NCI-H774 (cell line): ENCODE measurements at regions not wholly inside any gene's neighbourhood (a gene's known extent, or its start where the extent isn't known, plus 50 kb on each side); places are given as distances from the start of the nearest gene placed in this dataset.
"Not testable (repeated sequence)": the region's sequence is repeated elsewhere in the genome, so short reads cannot be mapped to it uniquely, and the experiment has no call there.

Experiments used
- DNase-seq: peaks from one replicate; lab custom pipeline; 2025; lab: John Stamatoyannopoulos, UW

DNA sequence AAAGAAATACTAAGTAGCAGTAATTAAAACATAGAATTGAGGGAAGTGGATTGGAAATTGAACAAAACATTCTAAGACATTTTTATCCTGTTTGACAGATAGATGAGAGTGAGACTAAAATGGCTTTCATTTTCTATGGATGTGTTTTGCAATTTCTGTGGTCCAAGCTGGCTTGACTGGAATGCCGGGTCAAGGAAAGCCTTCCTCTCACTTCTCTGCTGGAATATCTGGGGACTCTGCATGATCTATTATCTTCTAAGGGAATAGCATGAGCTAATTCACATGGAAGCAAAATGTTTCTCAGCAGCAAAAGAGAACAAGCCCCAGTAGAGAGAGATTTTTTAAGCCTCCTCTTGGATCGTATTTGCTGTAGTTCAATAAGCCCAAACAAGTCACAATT lies 407.9 kb upstream of the ATXN7L3B start:
- no peak for DNase-seq

DNA sequence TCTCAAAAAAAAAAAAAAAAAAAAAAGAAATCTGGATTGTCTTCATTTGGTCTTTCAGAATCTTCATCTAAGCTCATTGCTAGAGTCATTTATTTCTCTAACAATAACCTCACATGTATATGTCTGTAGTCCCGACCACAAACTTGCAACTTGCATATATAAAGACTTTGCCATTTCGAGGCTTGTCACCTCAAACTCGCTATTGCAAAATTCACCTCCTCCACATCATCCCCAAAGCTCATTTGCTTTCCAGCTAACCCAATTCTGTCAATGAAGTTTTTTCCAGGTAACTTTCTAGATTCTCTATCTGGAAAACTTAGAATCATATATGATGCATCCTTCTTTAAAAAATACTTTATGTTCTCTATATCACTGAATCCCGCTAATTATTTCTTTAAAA lies 393.2 kb upstream of the ATXN7L3B start:
- no peak for DNase-seq

DNA sequence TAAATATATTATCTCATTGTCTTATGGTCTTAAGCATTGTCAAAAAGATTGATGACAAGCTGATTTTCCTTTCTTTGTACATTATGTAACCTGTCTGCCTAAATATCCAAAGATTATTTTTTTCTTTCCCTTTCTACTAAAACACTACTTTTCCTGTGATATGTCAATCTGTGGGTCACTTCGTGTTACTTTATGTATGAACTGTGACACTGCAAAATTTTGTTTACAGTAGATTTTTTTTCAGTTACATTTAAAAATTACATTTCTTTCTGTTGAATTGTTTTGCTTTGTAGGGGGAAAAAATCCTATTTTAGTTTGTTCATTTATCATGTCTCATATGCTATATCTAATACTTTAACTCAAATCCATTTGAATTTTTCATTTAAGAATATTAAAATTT lies 392.3 kb upstream of the ATXN7L3B start:
- DNase-seq, result no peak

DNA sequence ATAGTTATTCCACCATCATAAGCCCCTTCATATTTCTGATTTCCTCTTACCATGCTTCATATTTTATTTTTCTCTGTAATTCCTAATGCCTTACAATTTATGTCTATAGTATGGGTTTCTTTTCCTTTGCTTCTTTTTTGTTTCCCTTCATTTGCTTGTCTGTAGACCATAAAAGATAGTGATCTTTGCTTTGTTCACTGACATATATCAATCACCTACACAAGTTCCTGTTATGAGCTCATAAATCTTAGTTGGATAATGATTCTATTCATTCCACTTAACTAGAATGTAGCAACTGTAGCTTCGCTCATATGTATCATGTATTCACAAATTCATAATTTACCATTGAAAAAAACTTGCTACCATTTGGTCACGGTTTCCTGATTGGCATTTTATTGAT lies 388.8 kb upstream of the ATXN7L3B start:
- DNase-seq, result no peak

DNA sequence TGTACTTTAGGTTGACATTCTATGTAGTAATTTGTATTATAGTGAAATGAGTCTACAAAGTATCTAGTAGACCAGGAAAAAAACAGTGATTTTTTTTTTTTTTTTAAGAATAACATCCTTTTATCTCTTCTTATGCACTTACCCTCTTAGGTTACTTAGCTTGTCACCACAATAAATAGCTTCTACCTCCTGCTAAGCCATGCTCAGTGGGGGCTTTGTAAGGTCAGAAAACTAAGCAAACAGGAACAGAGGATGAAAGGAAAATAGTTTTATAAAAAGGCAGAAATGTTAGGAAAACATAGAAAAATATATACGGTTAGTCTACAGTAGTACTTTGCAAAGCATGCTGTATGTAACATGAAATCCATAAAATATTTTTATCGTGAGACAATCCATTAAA lies 385.3 kb upstream of the ATXN7L3B start:
- DNase-seq, result no peak

DNA sequence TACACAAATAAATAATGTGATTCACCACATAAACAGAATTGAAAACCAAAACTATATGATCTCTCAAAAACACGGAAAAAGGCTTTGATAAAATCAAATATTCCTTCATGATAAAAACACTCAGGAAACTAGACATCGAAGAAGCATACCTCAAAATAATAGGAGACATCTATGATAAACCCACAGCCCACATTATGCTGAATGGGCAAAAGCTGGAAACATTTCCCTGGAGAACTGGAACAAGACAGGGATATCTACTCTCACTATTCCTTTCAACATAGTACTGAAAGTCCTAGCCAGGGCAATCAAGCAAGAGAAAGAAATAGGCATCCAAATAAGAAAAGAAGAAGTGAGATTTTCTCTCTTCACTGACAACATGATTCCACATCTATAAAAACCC lies 371.5 kb upstream of the ATXN7L3B start:
- no peak for DNase-seq

DNA sequence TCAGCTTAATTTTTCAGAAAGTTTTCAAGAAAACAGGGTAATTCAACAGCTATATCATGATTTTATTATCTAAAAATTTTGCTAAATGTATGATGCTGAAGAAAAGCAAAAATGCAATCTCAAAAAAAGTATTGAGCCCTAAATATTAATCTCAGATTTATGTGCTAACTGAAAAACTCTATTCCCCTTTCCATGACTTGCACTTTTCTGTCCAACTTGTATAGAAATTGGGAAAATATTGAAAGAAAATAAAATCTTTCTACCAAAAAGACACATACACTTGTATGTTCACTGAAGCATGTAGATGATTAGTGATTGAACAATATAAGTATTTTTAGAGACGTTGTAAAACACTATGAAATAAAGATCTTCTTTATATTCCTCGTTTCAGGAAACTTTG lies 368.0 kb upstream of the ATXN7L3B start:
- no peak for DNase-seq

DNA sequence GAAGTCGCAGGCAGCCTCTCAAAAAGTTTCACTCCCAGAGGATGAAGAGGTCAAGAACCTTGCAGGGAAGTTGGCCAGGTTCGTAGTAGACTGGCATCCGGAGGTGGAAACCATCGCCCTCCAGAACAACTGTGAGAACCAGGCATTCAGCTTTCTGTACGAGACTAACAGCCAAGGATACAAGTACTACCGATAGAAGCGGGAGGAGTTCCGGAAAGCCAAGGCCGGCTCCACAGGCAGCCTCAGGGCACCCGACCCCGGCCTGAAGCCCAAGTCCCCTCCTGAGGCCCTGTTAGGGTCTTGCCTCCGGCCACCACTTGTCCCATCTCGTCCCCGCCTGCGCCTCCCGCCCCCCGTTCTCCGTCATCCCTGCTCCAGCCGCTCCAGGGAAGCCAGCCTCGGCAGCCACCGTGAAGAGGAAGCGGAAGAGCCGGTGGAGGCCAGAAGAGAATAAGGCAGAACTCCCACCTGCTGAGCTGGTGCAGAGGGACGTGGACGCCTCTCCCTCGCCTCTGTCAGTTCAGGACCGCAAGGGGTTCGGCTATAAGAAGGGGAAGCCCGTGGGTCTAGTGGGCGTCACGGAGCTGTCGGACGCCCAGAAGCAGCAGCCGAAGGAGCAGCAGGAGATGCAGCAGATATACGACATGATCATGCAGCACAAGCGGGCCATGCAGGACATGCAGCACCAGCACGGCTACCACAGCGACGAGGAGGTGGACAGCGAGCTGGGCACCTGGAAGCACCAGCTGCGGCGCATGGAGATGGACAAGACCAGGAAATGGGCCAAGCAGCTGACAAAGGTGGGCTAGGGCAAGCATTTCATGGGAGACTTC lies 366.8 kb upstream of the ATXN7L3B start:
- peak; percentile 56 for DNase-seq

DNA sequence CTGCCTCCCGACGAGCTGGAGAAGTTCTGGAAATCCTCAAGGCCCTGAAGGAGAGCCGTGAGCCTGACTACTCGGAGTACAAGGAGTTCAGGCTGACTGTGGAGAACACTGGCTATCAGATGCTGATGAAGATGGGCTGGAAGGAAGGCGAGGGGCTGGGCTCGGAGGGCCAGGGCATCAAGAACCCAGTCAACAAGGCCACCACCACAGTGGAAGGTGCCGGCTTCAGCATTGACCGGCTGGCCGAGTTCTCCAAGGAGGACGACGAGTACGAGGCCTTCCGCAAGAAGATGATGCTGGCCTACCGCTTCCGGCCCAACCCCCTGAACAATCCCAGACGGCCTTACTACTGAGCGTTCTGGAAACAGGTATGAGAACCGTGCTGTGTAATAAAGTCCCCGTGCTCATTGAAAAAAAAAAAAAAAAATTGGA lies 366.1 kb upstream of the ATXN7L3B start:
- peak; percentile 64 for DNase-seq

DNA sequence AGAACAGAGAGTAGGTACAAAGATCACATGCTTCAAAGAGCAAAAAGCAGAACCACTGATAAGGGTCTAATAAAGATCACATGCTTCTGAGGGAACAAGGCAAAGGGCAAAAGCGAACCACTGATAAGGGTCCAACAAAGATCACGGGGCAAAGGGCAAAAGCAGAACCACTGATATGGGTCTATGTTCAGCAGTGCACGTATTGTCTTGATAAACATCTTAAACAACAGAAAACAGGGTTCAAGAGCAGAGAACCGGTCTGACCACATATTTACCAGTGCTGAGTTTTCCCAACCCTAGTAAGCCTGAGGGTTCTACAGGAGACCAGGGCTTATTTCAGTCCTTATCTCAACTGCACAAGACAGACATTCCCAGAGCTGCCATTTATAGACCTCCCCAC lies 362.7 kb upstream of the ATXN7L3B start:
- not testable (repeated sequence) for DNase-seq

DNA sequence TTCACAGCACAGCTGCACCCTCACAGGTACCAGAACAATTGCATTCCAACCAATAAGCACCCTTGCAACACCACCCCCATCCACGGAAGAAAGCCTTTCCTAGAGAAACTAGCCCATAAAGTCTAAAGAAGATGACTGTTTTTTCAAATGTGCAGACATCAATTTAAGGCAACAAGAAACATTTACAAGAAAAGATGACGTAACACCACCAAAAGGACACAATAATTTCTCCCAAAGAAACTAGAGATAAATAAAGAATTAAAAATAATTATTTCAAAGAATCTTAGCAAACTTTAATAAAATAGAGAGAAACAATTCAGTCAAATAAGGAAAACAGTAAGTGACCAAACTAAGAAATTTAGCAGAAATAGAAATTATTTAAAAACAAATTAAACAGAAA lies 352.3 kb upstream of the ATXN7L3B start:
- DNase-seq, result no peak

DNA sequence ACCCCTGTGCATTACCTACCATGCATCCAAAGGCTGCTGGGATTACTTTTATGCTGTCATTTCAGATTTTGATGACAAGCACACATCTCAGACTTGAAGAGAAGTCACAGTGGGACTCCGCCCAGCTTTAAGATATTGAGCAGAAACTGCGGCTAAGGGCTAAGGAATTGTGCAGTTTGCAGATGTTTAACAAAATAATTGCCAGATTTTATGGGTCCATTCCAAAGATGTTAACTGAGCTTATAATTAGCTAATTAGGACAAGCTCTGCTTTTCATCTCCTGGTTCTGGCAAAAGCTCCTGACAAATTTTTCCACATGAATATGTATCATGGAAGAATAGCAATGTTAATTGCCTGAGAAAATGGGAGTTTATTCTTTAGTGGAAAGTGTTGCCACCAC lies 344.4 kb upstream of the ATXN7L3B start:
- no peak for DNase-seq

DNA sequence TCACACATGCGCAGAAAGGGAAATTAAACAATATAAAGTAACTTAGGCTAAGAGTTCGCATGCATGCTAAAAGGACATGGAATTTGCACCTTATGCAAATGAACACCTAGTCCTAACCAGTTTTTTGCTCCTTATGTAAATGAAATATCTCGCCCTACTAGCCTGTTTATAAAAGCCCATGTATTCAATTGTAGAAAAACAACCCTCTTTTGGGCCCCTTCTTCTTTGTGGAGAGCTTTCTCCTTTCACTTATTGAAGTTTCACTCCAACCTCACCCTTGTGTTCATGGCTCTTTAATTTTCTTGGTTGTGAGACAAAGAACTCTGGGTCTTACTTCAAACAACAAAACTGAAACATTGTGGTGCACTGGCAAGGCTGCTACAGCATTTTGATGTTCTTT lies 333.4 kb upstream of the ATXN7L3B start:
- no peak for DNase-seq

DNA sequence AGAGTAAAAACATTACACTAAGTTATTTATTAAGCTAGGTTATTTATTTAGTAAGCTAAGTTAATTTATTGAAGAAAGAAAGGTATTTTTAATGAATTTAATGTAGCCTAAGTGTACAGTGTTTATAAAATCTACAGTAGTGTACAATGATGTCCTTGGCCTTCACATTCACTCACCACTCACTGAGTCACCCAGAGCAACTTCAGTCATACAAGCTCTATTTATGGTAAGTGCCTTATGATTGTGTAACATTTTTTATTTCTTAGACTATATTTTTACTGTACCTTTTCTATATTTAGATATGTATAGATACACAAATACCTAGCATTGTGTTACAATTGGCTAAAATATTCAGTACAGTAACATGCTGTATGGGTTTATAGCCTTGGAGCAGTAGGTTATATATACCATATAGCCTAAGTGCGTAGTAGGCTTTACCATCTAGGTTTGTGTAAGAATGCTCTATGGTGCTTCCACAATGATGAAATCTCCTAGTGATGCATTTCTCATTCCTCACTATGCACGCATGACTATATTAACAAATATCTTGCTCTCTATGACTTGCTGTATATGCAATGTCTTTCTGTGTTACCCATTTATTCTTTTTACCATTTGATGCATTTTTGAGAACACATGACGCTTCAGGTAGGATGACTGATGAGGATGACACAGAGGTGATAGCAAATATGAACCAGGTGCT lies 309.6 kb upstream of the ATXN7L3B start:
- DNase-seq, result no peak

DNA sequence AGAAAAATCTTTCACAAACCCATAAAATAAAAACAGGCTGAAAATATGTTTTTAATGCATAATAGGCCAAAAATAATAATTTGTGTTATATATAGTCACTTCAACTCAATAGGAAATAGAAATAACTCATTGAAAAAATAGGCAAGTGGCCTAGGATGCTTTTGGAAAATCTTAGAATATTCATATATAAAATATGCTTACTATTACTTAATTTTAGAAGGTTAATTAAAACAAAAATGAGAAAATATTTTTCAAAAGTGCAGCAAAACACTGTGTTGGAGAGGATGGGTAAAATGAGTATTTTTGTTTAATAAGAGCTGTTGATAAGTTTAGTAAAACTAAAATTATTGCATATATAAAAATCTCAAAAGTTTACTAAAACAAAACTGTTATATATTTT lies 308.0 kb upstream of the ATXN7L3B start:
- DNase-seq, result no peak

DNA sequence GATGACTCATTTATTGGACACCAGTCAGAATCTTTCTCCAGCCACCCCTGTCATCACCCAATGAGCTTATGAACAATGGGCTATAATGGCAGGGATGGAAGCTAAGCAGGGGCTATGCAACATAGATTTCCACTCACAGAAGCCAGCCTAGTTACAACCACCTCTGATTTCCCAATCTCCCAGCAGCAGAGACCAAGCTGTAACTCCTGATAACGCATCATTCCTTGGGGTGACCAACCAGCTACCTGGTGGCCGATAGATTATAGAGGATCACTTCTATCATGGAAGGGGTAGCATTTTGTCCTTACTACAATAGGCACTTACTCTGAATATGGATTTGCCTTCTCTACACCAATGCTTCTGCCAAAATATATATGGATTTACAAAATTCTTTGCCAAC lies 302.3 kb upstream of the ATXN7L3B start:
- DNase-seq, result no peak

DNA sequence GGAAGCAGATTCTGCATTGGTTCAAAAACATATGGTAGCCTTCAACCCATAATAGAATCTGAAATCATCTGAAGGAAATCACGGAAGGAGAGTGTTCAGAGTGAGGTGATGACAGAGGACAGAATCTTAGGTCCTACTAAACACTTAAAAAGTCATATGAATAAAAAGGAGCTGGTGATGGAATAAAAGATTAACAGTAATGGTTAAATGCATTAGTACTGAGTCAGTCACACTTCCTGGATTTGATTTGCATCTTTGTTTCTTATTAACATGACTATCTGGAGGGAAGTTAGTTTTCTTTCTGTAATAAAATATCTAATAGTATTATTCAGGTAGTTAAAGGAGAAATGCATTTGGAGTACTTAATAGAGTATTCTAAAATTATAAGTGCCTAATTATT lies 296.3 kb upstream of the ATXN7L3B start:
- DNase-seq, result no peak

DNA sequence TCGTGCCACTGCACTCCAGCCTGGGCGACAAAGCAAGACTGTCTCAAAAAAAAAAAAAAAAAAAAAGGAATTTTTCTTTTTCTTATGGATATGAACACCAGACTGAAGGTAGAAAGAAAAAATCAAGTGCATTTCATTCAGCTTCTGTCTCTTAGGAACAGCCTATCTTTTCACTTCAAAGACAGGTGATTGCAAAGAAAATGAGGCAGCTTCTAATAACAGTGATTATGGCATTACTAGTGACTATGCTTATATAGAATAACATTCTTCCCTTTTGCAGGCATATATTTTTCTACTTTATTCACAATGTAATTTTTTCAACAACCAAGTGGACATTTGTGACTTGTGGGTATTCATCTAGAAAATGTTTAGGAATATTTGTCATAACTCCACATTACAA lies 295.5 kb upstream of the ATXN7L3B start:
- no peak for DNase-seq

DNA sequence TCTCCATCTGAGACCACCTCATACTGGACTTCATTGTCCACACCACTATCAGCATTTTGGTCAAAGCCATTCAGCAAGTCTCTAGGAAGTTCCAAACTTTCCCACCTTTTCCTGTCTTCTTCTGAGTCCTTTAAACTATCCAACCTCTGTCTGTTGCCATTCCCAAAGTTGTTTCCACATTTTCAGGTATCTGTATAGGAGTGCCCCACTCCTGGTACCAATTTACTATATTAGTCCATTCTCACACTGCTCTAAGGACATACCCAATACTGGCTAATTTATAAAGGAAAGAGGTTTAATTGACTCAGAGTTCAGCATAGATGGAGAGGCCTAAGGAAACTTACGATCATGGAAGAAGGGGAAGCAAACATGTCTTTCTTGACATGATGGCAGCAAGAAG lies 292.2 kb upstream of the ATXN7L3B start:
- DNase-seq, result no peak

DNA sequence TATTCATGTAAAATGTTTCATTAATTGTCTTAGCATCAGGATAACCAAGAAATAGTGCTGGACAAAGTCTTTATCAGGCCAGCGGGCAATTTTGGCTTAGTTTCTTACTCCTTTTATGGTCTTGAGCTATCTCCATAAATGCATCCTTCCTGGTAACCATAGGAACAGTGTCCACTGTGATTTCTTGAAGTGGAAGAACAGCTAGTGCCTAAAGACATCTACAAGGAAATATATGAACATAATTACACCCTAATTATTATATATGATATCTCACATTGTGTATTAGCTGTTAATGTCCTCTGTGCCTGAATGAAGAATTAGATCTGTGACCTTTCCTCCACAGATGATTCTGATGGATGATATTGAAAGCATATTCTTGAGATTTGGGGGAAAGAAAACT lies 286.7 kb upstream of the ATXN7L3B start:
- no peak for DNase-seq

DNA sequence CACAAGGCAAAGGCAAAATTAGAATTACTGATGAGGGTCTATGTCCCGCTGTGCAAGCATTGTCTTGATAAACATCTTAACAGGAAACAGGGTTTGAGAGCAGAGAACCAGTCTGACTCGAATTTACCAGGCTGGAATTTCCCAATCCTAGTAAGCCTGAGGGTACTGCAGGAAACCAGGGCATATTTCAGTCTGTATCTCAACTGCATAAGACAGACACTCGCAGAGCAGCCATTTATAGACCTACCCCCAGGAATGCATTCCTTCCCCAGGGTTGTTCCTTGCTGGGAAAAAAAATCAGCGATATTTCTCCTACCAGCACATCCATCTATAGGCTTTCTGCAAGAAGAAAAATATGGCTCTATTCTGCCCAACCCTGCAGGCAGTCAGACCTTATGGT lies 283.8 kb upstream of the ATXN7L3B start:
- DNase-seq, result not testable (repeated sequence)

DNA sequence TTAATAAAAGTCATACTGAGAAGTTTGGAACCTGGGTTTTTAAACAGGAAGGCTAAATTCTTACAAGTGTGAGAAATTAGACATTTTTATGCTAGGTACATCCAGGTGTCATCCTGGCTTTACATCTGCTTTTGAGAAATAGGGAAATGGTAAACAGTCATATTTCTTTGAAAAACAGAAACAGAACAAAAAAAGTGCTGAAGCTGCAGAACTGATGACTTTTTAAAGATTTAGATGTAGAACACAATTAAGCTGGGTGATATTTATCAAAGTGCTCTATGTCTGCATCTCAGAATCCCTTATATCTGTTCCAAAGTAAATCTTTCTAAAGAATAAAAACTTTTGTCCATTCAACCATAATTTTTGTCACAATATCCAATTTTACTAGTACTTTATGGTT lies 282.9 kb upstream of the ATXN7L3B start:
- DNase-seq, result no peak

DNA sequence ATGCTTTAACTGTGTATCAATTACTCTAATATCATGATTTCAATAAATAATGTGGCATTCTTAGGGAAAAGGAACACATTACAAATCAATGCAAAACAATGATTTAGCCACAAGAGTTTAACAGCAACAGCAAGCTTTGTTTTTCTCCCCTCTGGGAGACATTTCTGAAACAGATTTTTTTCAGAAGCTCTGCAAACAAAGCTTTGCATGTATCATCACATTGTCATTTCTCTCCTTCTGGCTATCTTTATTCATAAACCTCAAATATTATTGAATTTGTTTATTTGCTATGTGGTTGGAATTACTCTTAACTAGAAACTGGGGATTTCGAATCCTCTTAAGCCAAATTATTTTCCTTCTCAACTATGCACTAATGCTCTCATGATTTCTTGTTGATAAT lies 278.4 kb upstream of the ATXN7L3B start:
- DNase-seq, result no peak

DNA sequence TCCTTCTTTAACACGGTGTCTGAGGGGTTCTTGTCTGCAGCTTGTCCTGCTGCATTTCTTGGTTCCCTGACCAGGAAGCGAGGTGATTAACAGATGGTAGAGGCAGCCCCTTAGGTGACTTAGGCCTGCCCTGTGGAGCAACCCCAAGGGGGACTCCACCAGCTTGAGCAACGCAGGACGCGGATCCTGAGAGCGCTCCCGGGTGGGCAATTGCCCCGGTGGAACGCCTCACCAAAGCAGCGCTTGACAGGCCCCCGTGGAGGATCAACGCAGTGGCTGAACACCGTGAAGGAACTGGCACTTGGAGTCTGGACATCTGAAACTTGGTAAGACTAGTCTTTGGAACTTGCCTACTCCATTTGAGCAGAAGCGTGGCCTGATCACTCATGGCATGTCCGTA lies 272.9 kb upstream of the ATXN7L3B start:
- no peak for DNase-seq
